ENCODE measurements at regions not wholly inside any gene's neighbourhood (a gene's known extent, or its start where the extent isn't known, plus 50 kb on each side); places are given as distances from the start of the nearest gene placed in this dataset.
"Not testable (repeated sequence)": the region's sequence is repeated elsewhere in the genome, so short reads cannot be mapped to it uniquely, and the experiment has no call there.

- no peak for FAIRE-seq
These were observed 130.4 kb upstream of the CRBN start for GRCh38 chr3:3309887-3310286.

GRCh38 chr3:3308809-3309208 lies 129.3 kb upstream of the CRBN start:
- FAIRE-seq: no peak

- FAIRE-seq: no peak
These were observed 128.0 kb upstream of the CRBN start for GRCh38 chr3:3307491-3307890.

GRCh38 chr3:3305841-3306240 lies 126.3 kb upstream of the CRBN start:
- no peak for FAIRE-seq

GRCh38 chr3:3305084-3305483 lies 125.6 kb upstream of the CRBN start:
- no peak for FAIRE-seq

- no peak for FAIRE-seq
These were observed 124.1 kb upstream of the CRBN start for GRCh38 chr3:3303636-3304035.

- FAIRE-seq: no peak
These were observed 123.5 kb upstream of the CRBN start for GRCh38 chr3:3302964-3303363.

- no peak for FAIRE-seq
These were observed 122.0 kb upstream of the CRBN start for GRCh38 chr3:3301476-3301875.

GRCh38 chr3:3296979-3297381 lies 117.5 kb upstream of the CRBN start:
- FAIRE-seq: no peak

GRCh38 chr3:3295586-3295985 lies 116.1 kb upstream of the CRBN start:
- FAIRE-seq: no peak

GRCh38 chr3:3291756-3292283 lies 112.3 kb upstream of the CRBN start:
- not testable (repeated sequence) for FAIRE-seq

GRCh38 chr3:3288255-3288654 lies 108.8 kb upstream of the CRBN start:
- FAIRE-seq: no peak

- FAIRE-seq: no peak
These were observed 106.5 kb upstream of the CRBN start for GRCh38 chr3:3286014-3286413.

- FAIRE-seq: no peak
These were observed 101.5 kb upstream of the CRBN start for GRCh38 chr3:3281024-3281423.

GRCh38 chr3:3280396-3280795 lies 100.9 kb upstream of the CRBN start:
- FAIRE-seq: no peak

GRCh38 chr3:3278073-3278472 lies 98.6 kb upstream of the CRBN start:
- FAIRE-seq: no peak

GRCh38 chr3:3276630-3277029 lies 97.1 kb upstream of the CRBN start:
- no peak for FAIRE-seq

- FAIRE-seq: no peak
These were observed 85.3 kb upstream of the CRBN start for GRCh38 chr3:3264796-3265195.

GRCh38 chr3:3260870-3261269 lies 81.4 kb upstream of the CRBN start:
- FAIRE-seq: no peak

GRCh38 chr3:3259181-3259580 lies 79.7 kb upstream of the CRBN start:
- FAIRE-seq: no peak

GRCh38 chr3:3258281-3258680 lies 78.8 kb upstream of the CRBN start:
- FAIRE-seq: no peak

- no peak for FAIRE-seq
These were observed 62.1 kb upstream of the CRBN start for GRCh38 chr3:3241596-3241995.

GRCh38 chr3:3240986-3241385 lies 61.5 kb upstream of the CRBN start:
- FAIRE-seq: no peak

GRCh38 chr3:3237979-3238378 lies 58.5 kb upstream of the CRBN start:
- FAIRE-seq: no peak

- FAIRE-seq: no peak
These were observed 52.8 kb upstream of the CRBN start for GRCh38 chr3:3232251-3232650.

All from TTC549 (cell line).